22Rv1 (cell line): ENCODE measurements at regions not wholly inside any gene's neighbourhood (a gene's known extent, or its start where the extent isn't known, plus 50 kb on each side); places are given as distances from the start of the nearest gene placed in this dataset.

Experiments
- CTCF ChIP-seq: fragments of 450-650 bp; IDR thresholded peaks from 2 replicates; pipeline ENCODE4 v1.5.1; 2017; ENCODE audit warnings: mild to moderate bottlenecking
- ZFX ChIP-seq: fragments of 450-650 bp; IDR thresholded peaks from 2 replicates; pipeline ENCODE4 v1.6.1; 2017; ENCODE audit warnings: antibody characterized with exemption, borderline replicate concordance

DNA sequence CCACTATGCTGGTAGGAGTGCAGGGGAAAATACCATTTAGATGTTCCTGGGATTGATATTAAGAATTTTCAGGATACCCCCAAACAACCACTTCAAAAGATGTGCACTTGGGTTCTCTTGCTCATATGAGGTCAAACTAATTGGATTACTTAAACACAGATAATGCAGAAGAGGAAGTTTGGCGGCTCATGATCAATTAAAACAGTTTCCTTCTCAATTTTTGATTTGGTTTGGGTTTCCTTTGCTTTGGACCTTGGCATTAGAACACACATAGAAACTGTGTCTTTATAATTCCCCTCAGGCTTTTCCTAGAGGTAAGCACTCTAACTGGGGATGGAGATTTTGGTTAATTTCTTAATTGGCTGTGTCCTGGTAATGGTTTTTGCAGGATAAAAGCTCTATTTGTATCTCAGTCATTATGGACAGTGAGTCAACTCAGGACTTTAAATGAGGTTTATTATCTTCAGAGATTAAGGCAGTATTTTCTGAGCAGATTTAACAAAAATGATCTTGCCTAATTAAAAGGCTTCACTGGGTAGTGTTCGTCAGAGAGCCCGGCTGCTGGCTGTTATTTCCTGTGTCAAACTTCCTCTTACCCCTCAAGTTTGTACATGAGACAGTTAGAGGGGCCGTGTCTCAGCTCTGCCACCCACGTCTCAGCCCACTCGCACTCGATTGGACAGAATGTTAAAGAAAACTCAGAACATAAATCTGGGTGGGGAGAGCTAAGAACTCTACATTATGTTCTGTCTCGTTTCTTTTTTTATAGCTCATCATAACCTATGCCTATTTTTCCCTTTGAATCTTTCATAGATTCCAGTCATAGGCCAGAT lies 50.3 kb upstream of the PREP start:
- TF ChIP-seq CTCF, result no peak
- no peak for TF ChIP-seq ZFX
